GM18505 (cell line): ENCODE measurements at regions not wholly inside any gene's neighbourhood (a gene's known extent, or its start where the extent isn't known, plus 50 kb on each side); places are given as distances from the start of the nearest gene placed in this dataset.

Experiments
- ATAC-seq: cut with Tn5 transposase; IDR thresholded peaks from one replicate; pipeline ENCODE4 v1.9.1; 2021; ENCODE audit not compliant: unreplicated experiment
- POLR2A ChIP-seq: IDR thresholded peaks from 4 replicates; pipeline ENCODE4 v1.6.1; 2011; ENCODE audit warnings: borderline replicate concordance; ENCODE audit not compliant: insufficient read depth, insufficient read length; ENCODE audit errors: extremely low read depth

DNA sequence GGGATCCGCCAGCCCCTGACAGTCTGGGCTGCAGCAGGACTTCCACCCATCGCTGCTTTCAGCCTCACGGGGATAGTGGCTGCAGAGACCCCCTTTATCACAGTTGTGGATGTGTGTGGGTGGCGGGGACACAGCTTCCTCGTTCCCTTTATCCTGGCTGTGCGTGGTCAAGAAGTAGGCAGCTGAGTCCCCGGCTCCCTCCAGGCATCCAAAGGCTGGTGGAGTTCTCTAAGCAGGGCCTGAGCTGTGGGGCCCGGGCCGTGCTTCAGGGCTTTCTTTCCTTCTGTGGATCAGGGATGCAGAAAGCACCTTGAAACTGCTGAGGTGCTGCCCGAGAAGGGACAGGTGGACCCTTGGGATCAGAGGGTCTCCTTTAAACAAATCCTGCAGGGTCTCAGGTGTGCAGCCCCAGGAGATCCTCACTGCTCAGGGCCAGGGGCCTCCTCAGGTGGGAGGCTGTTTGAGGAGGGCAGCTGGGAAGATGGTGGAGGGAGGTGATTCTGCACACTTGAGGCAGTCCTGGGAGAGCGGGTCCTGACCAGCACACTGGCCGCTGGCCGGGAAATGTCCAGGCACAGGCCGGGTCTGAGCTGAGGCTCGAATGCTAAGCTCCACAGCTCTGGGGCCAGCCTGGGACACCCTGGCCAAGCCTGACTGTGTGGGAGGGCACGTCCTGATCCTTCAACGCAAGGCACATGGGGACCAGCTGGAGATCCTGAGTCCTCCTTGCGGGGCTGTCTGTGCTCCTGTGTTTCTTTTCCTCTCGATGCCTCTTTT, 1024.3 kb downstream of the BRD1 start:
- ATAC-seq: no peak
- no peak for TF ChIP-seq POLR2A

DNA sequence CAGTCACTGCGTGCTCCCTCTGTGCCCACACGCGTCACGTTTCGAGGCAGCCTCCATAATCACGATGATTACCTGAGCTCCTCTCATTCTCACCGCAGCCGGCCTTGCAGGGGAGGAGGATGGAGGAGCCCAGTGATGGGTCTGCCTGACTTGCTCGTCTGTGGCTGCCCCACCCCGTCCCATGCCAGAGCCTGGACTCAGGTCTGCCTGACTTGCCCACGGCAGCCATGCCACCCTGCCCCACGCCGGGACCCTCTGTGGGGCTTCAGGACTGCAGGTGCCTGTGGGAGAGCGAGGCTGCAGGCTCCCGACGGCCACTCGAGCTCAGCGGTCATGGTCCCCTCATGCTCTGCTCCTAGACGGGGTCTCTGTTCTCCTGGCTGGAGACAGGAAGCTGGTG, 1025.1 kb downstream of the BRD1 start:
- ATAC-seq: no peak
- TF ChIP-seq POLR2A: no peak

DNA sequence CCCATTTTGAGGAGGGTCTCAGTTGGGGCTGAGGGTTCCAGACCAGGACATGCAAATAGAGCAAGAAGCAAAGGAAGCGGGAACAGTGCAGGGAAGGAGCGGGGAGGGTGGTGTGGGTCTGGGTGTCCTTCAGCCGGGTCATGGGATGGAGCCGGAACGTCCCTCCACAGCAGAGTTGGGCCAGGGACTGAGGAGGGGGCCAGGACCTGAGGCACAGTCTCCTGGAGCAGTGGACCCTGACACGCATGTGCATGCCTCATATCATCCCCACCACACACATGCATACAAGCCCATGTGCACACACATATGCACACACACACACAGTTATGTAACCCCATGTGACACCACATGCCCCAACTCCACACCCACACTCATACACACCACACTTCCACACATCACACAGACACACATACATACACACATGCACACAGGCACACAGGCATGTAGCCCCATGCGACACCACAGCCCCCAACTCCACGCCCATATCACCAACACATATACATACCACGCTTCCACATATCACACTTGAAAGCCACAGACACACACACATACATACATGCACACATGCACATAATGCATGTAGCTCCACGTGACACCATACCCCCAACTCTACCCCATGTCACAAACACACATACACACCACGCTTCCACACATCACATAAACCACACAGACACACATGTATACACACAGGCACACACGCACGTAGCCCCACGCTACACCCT, 1026.6 kb downstream of the BRD1 start:
- ATAC-seq: no peak
- TF ChIP-seq POLR2A: no peak

DNA sequence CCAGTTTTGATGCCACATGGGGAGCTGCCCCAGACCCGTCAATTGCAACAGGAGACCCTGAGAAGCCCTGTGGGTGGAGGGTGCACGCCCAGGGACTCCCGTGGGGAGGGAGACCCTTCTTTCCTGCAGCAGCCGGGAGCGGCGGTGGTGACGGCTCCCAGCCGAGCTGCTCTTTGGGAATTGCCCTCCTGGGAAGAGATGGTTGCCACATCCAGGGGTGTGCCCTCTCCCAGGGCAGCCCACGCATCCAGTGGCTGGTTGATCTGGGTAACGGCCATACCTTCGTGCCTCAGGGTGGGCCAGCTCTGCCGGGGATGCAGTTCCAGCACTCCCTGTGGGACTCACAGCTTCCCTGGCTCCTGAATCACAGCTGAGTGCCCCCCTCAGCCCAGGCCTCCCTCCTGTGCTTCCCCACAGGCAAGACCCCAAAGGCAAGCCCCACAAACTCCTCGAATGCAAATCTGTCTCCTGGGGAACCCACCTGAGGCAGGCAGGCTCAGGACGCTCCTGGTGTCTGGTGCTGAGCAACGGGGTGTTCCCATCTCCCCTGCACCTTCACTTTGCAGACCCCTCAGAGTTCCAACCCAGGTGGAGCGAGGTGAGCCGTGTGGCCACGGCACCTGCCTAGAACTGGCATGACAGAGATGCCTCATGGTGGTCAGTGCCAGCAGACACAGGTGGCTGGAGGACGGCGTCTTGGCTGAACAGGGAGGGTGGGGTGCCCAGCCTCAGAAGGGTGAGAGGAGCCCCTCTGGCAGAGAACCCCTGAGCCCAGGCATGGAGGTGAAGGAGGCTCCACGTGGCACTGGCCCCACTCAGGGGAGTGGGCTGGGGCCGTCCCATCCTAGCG, 1027.4 kb downstream of the BRD1 start:
- no peak for ATAC-seq

DNA sequence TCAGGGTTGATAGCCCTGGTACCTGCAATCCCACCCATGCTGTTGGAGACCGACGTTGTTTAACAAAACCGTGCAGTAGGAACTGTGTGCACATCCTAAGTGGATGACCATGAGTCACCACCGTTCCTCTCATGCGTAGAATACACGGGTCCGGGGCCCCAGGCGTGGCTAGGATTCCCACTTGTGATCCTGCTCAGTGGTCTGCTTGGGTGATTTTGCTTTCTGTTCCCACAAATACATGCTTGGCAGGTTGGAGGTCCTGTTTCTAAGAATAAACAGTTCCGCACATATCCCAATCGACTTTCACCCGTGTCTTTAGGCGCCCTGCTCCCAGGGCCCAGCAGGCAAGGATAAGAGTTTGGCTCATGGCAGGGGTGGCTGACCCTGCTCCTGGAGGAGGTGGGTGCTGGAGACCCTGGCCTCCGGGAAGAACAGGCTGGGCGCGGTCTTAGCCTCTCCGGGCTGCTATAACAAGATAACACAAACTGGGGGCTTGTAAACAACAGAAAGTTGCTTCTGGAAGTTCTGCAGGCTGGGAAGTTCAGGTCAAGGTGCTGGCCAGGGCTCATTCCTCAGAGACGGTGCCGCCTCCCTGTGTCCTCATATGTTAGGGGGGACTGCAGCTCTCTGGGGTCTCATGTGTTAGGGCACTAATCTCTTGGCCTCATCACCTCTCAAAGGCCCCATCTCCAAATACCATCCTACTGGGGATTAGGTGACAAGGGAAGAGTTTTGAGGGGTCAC, 1028.3 kb downstream of the BRD1 start:
- ATAC-seq: no peak
- no peak for TF ChIP-seq POLR2A

More for the DNA sequence above, 1027.4 kb downstream of the BRD1 start:
- no peak for TF ChIP-seq POLR2A

DNA sequence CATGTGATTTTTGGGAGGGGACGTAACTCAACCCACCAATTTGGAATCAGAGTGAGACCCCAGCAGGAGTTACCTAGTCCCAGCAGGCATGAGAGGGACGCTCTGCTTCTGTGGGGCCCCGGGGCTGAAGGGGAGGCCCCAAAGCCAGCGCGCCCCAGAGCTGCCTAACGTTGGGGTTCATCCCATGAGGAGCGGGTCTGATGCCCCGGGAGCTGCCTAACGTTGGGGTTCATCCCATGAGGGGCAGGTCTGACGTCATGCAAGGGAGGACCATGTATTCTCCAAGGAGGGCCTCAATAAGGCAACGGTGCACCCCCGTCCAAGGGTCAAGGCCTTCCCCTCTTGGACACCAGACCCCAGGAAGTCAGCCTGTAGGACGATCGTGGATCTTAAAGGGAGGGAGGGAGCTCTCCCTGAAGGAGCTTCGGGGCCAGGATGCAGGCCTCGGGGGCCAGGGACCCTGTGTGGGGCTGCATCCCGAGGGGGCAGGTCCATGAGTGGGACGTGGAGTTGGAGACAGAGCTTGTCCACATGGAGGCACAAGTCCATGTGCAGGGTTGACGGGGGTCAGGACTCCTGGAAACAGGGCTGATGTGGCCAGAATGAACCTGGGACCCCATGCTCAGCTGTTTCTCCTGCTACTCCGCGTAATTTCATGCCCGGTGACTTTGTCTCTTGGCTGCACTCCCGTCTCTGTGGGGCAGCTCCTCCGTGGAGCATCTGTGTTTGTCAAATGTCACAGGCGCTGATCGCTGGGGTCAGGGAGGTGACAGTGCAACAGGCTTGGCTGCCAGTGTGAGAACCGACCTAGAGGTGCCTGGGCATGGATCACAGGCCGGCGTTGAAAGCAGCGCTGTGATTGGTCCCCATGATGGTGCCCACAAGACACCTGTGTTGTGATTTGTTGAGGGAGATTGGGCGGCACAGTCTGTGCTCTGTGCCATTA, 1029.1 kb downstream of the BRD1 start:
- ATAC-seq: no peak
- TF ChIP-seq POLR2A: no peak

DNA sequence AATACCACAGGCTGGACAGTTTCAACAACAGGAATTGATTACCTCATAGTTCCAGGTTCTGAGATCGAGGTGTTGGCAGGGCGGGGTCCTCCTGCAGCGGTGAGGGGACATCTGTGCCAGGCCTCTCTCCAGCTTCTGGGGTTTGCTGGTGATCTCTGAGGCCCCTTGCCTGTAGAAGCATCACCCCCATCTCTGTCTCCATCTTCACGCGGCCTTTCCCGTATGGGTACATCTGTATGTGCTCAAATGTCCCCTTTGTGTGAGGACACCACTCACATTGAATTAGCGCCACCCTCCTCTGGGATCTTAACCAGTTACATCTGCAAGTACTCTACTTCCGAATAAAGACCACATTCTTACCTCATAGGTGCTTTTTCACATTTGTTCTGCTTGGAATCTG, 1029.9 kb downstream of the BRD1 start:
- no peak for ATAC-seq
- no peak for TF ChIP-seq POLR2A

DNA sequence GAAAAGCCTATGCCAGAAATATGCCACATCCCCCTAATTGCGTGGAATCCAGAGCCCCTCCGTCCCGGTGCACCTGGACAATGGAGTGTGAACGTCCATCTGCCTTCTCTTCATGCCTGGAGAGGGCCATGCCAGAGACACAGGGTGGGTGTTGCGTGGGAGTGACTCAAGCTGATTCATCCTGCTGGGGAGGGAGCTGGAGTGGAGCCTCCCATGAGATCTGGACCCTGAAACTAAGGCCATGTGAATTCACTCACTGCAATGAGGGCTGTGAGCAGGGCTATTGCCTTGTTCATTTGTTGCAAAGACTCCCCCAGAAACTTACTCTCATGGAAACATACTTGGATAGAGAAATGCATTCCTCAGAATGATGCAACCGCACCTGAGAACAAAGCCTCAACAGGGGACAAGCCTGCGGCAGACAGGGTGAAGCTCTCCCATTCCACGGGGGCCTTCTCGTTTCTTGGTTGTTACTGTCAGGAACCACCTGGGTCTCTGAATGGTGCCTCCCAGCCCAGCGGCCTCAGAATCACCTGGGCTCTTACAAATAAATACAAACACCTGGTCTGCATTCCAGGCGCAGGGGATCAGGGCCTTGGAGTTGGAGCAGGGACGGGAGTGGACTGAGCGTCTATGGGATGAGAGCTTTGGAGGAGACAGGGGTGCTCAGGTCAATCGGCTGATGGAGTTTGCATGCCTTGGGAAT, 1031.2 kb downstream of the BRD1 start:
- ATAC-seq: no peak

DNA sequence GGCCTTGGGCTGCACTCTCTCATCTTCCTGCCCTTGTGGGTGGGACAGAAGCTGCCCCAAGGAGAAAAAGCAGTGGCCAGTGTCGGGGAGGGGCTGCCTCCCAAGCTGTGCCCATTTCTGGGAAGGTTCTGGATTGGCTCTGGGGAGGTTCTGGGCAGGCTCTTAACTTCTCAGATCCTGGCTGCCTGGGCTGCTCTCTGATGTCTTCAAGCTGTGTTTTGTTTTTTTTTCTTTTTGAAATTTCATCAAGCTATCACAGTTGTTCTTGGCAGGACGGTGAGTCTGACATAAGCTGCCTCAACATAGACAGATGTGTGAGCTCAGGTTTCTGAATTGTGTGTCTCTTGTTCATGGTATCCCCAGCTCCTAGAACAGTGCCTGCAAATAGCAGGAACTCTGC, 1032.0 kb downstream of the BRD1 start:
- no peak for ATAC-seq
- TF ChIP-seq POLR2A: no peak

More for the DNA sequence above, 1031.2 kb downstream of the BRD1 start:
- no peak for TF ChIP-seq POLR2A

DNA sequence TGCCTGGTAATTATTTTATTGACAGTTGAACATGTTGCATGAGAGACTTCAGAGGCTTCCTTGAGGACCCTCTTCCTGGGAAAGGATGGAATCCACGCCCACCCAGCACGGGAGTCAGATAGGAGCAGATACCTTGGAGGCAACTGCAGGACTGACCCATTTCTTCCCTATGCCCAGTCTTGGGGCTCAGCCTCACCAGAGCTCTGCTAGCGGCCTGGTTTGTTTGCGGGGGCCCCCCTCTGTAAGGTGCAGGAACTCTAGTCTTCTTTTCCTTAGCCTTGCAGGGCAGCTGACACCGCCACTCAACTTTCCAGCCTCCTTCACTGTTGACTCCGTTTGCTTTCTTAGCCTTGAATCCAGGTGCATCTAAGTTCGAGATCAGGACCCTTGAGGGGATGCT, 1032.8 kb downstream of the BRD1 start:
- TF ChIP-seq POLR2A: no peak
- no peak for ATAC-seq

DNA sequence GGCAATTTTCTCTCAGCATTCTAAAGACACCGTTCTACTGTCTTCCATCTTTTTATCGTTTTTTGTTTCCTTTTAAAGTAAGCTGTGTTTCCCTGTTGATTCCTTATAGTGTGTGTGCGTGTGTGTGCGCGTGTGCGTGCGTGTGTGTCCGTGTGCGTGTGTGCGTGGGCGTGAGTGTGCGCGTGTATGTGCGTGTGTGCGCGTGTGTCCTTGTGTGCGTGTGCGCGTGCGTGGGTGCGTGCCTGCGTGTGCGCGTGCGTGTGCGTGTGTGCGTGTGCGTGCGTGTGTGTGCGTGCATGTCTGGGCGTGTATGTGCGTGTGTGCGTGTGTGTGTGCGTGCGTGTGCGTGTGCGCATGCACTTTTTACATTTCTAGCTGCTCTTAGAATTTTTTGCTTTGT, 1033.7 kb downstream of the BRD1 start:
- TF ChIP-seq POLR2A: no peak
- ATAC-seq: no peak
